DOHH2 (cell line): ENCODE measurements at regions not wholly inside any gene's neighbourhood (a gene's known extent, or its start where the extent isn't known, plus 50 kb on each side); places are given as distances from the start of the nearest gene placed in this dataset.

Experiments used
- H3F3A ChIP-seq: fragments of 200-600 bp; sonication (generic), shearing (Covaris generic); 2 replicates; pipeline ENCODE4 v1.6.0; 2016; ENCODE audit warnings: antibody characterized with exemption, mild to moderate bottlenecking; ENCODE audit not compliant: control insufficient read depth, insufficient read depth
- H3K27ac ChIP-seq: fragments of 200-600 bp; sonication (generic); 2 replicates; pipeline ENCODE4 v1.5.1; 2014; ENCODE audit warnings: low read depth, mild to moderate bottlenecking, low read length, moderate library complexity
- H3K27me3 ChIP-seq: fragments of 200-600 bp; sonication (generic); 2 replicates; pipeline ENCODE4 v1.6.1; 2014; ENCODE audit warnings: mild to moderate bottlenecking, low read length, mixed read lengths; ENCODE audit not compliant: control insufficient read depth
- H3K36me3 ChIP-seq: fragments of 200-600 bp; sonication (generic); 2 replicates; pipeline ENCODE4 v1.6.1; 2014; ENCODE audit warnings: mild to moderate bottlenecking, low read length, moderate library complexity, mixed read lengths; ENCODE audit not compliant: control insufficient read depth
- H3K4me1 ChIP-seq: fragments of 200-600 bp; sonication (generic); 2 replicates; pipeline ENCODE4 v1.6.1; 2014; ENCODE audit warnings: mild to moderate bottlenecking, low read length, mixed read lengths; ENCODE audit not compliant: control insufficient read depth
- H3K4me2 ChIP-seq: fragments of 200-600 bp; sonication (generic); 2 replicates; pipeline ENCODE4 v1.6.0; 2014; ENCODE audit warnings: mild to moderate bottlenecking, low read length, moderate library complexity
- H3K4me3 ChIP-seq: fragments of 200-600 bp; sonication (generic); 2 replicates; pipeline ENCODE4 v1.5.1; 2014; ENCODE audit warnings: mild to moderate bottlenecking, low read length, mixed read lengths
- H3K79me2 ChIP-seq: fragments of 200-600 bp; sonication (generic); 2 replicates; pipeline ENCODE4 v1.6.1; 2014; ENCODE audit warnings: mild to moderate bottlenecking, low read length, mixed read lengths; ENCODE audit not compliant: control insufficient read depth
- H3K9me2 ChIP-seq: fragments of 200-600 bp; sonication (generic); replicated peaks from 2 replicates; pipeline ENCODE4 v1.6.1; 2014; ENCODE audit warnings: mild to moderate bottlenecking, low read length, mixed read lengths; ENCODE audit not compliant: control insufficient read depth
- H3K9me3 ChIP-seq: fragments of 200-600 bp; sonication (generic); 2 replicates; pipeline ENCODE4 v1.6.1; 2014; ENCODE audit warnings: antibody characterized with exemption, low read length, mixed read lengths; ENCODE audit not compliant: control insufficient read depth, insufficient read depth
- H4K20me1 ChIP-seq: fragments of 200-600 bp; sonication (generic); 2 replicates; pipeline ENCODE4 v1.6.0; 2014; ENCODE audit warnings: low read depth, mild to moderate bottlenecking, antibody characterized with exemption, low read length, moderate library complexity; ENCODE audit not compliant: control insufficient read depth, insufficient read depth
- CTCF ChIP-seq: fragments of 200-600 bp; sonication (generic); IDR thresholded peaks from one replicate; pipeline ENCODE4 v1.5.1; 2014; ENCODE audit warnings: antibody characterized with exemption, mild to moderate bottlenecking, low read depth, low read length; ENCODE audit not compliant: poor library complexity, severe bottlenecking
- EZH2phosphoT487 ChIP-seq: fragments of 200-600 bp; sonication (generic); IDR thresholded peaks from 2 replicates; pipeline ENCODE4 v1.6.1; 2017; ENCODE audit warnings: borderline replicate concordance, mild to moderate bottlenecking, antibody characterized with exemption, low read length, moderate library complexity, mixed read lengths

GRCh38 chr5:165327631-165328030 is 1822.2 kb downstream of the MAT2B start:
- H3K36me3 ChIP-seq = no peaks in the 10 kb centered on the region
- no peak overlapping the region for H3K27ac ChIP-seq
- no peak overlapping the region for H3K4me2 ChIP-seq
- H4K20me1 ChIP-seq = no peaks in the 10 kb centered on the region
- H3K4me1 ChIP-seq = no peaks in the 10 kb centered on the region
- H3K27me3 ChIP-seq = no peaks in the 10 kb centered on the region
- no peaks in the 10 kb centered on the region for H3K9me3 ChIP-seq
- no peaks in the 10 kb centered on the region for H3K79me2 ChIP-seq
- no peak for TF ChIP-seq CTCF
- TF ChIP-seq EZH2phosphoT487 = no peak
- H3F3A ChIP-seq = no peaks in the 10 kb centered on the region
- no peak overlapping the region for H3K4me3 ChIP-seq
- no peaks in the 10 kb centered on the region for H3K9me2 ChIP-seq

GRCh38 chr5:165328846-165329245 is 1823.4 kb downstream of the MAT2B start:
- H3K27ac ChIP-seq = no peak overlapping the region
- no peaks in the 10 kb centered on the region for H3K4me1 ChIP-seq
- TF ChIP-seq CTCF (no peak), EZH2phosphoT487 (no peak)
- H3K4me3 ChIP-seq = no peak overlapping the region
- no peaks in the 10 kb centered on the region for H3F3A ChIP-seq
- no peak overlapping the region for H3K4me2 ChIP-seq
- no peaks in the 10 kb centered on the region for H3K9me2 ChIP-seq
- no peaks in the 10 kb centered on the region for H3K79me2 ChIP-seq
- H3K9me3 ChIP-seq = no peaks in the 10 kb centered on the region
- no peaks in the 10 kb centered on the region for H3K36me3 ChIP-seq
- H3K27me3 ChIP-seq = no peaks in the 10 kb centered on the region
- no peaks in the 10 kb centered on the region for H4K20me1 ChIP-seq

- Histone ChIP-seq H3F3A (no peaks in the 10 kb centered on the region), H3K27ac (no peak overlapping the region), H3K27me3 (no peaks in the 10 kb centered on the region), H3K4me2 (no peak overlapping the region), H3K9me3 (no peaks in the 10 kb centered on the region), H3K36me3 (no peaks in the 10 kb centered on the region), H3K9me2 (no peaks in the 10 kb centered on the region), H3K4me1 (no peaks in the 10 kb centered on the region), H4K20me1 (no peaks in the 10 kb centered on the region), H3K4me3 (no peak overlapping the region), H3K79me2 (no peaks in the 10 kb centered on the region)
- TF ChIP-seq EZH2phosphoT487 (no peak), CTCF (no peak)
These were observed 1828.2 kb downstream of the MAT2B start for GRCh38 chr5:165333623-165334022.

- no peaks in the 10 kb centered on the region for H3K9me3 ChIP-seq
- H3K79me2 ChIP-seq = no peaks in the 10 kb centered on the region
- no peaks in the 10 kb centered on the region for H3K4me1 ChIP-seq
These were observed 1828.8 kb downstream of the MAT2B start for GRCh38 chr5:165334201-165334600.

More at GRCh38 chr5:165334201-165334600, 1828.8 kb downstream of the MAT2B start:
- Histone ChIP-seq H3K27me3 (no peaks in the 10 kb centered on the region), H3K9me2 (no peaks in the 10 kb centered on the region), H3K4me3 (no peak overlapping the region), H4K20me1 (no peaks in the 10 kb centered on the region), H3K4me2 (no peak overlapping the region), H3K36me3 (no peaks in the 10 kb centered on the region), H3F3A (no peaks in the 10 kb centered on the region), H3K27ac (no peak overlapping the region)
- TF ChIP-seq CTCF (no peak), EZH2phosphoT487 (no peak)
